OCI-LY1 (cell line): ENCODE measurements at regions not wholly inside any gene's neighbourhood (a gene's known extent, or its start where the extent isn't known, plus 50 kb on each side); places are given as distances from the start of the nearest gene placed in this dataset.

Experiments
- CTCF ChIP-seq: fragments of 200-600 bp; sonication (generic), shearing (Covaris generic); IDR thresholded peaks from 2 replicates; pipeline ENCODE4 v1.5.1; 2017; ENCODE audit warnings: mild to moderate bottlenecking, antibody characterized with exemption, low read length, moderate library complexity, mixed read lengths
- EZH2 ChIP-seq: fragments of 200-600 bp; sonication (generic), shearing (Covaris generic); IDR thresholded peaks from 2 replicates; pipeline ENCODE4 v1.8.0; 2017; ENCODE audit warnings: borderline replicate concordance, mixed run types, mild to moderate bottlenecking, antibody characterized with exemption, low read length, moderate library complexity, mixed read lengths

- TF ChIP-seq CTCF (no peak), EZH2 (no peak)
These were observed 193.5 kb upstream of the CAMK1G start for GRCh38 chr1:209389975-209390374.
